GM23338 (cell line): ENCODE measurements at regions not wholly inside any gene's neighbourhood (a gene's known extent, or its start where the extent isn't known, plus 50 kb on each side); places are given as distances from the start of the nearest gene placed in this dataset.

Experiments
- ATAC-seq: fragments of 200-7000 bp; cut with Tn5 transposase; 3 replicates; pipeline ENCODE4 v1.9.1; 2020
- DNase-seq: peaks from one replicate; pipeline ENCODE4 v3.0.0-alpha.2; 2015; ENCODE audit warnings: low spot score
- H2AFZ ChIP-seq: fragments of 200-600 bp; sonication (generic); 2 replicates; pipeline ENCODE4 v1.8.0; 2016; ENCODE audit warnings: antibody characterized with exemption, mild to moderate bottlenecking, moderate library complexity
- H3F3A ChIP-seq: fragments of 200-600 bp; sonication (generic); replicated peaks from 2 replicates; pipeline ENCODE4 v1.8.0; 2017; ENCODE audit warnings: antibody characterized with exemption, mixed run types, low read depth
- H3K27ac ChIP-seq: fragments of 200-600 bp; sonication (generic); 2 replicates; pipeline ENCODE4 v1.6.1; 2016; ENCODE audit warnings: low read depth
- H3K27me3 ChIP-seq: fragments of 200-600 bp; sonication (generic); 2 replicates; pipeline ENCODE4 v1.8.0; 2016; ENCODE audit warnings: mild to moderate bottlenecking, mixed run types, moderate library complexity; ENCODE audit not compliant: insufficient read depth
- H3K36me3 ChIP-seq: fragments of 200-600 bp; sonication (generic); 2 replicates; pipeline ENCODE4 v1.8.0; 2016; ENCODE audit warnings: mild to moderate bottlenecking; ENCODE audit not compliant: insufficient read depth
- H3K4me1 ChIP-seq: fragments of 200-600 bp; sonication (generic); 2 replicates; pipeline ENCODE4 v1.8.0; 2016; ENCODE audit warnings: mild to moderate bottlenecking, moderate library complexity; ENCODE audit not compliant: insufficient read depth
- H3K4me2 ChIP-seq: fragments of 200-600 bp; sonication (generic); 2 replicates; pipeline ENCODE4 v1.7.1; 2017; ENCODE audit warnings: mixed run types
- H3K4me3 ChIP-seq: fragments of 200-600 bp; sonication (generic); 2 replicates; pipeline ENCODE4 v1.6.1; 2016; ENCODE audit warnings: mixed run types
- H3K79me2 ChIP-seq: fragments of 200-600 bp; sonication (generic); replicated peaks from 2 replicates; pipeline ENCODE4 v1.8.0; 2017; ENCODE audit warnings: mild to moderate bottlenecking; ENCODE audit not compliant: insufficient read depth
- H3K9me2 ChIP-seq: fragments of 200-600 bp; sonication (generic); 2 replicates; pipeline ENCODE4 v1.8.0; 2017; ENCODE audit not compliant: insufficient read depth
- H4K20me1 ChIP-seq: fragments of 200-600 bp; sonication (generic); replicated peaks from 2 replicates; pipeline ENCODE4 v1.8.0; 2017; ENCODE audit warnings: mild to moderate bottlenecking; ENCODE audit not compliant: insufficient read depth
- H3K27ac Mint-ChIP-seq: 2 replicates; pipeline ENCODE4 v1.8.0; 2020; ENCODE audit warnings: inconsistent platforms, mild to moderate bottlenecking, moderate library complexity, mixed read lengths
- H3K27me3 Mint-ChIP-seq: 3 replicates; pipeline ENCODE4 v1.8.0; 2022; ENCODE audit warnings: low read depth, mild to moderate bottlenecking, moderate library complexity, mixed read lengths, inconsistent platforms; ENCODE audit not compliant: insufficient read depth, poor library complexity
- H3K36me3 Mint-ChIP-seq: 3 replicates; pipeline ENCODE4 v1.8.0; 2021; ENCODE audit warnings: low read depth, mild to moderate bottlenecking, inconsistent platforms, moderate library complexity, mixed read lengths
- H3K4me1 Mint-ChIP-seq: 3 replicates; pipeline ENCODE4 v1.8.0; 2020; ENCODE audit warnings: mild to moderate bottlenecking, inconsistent platforms, mixed read lengths
- H3K4me3 Mint-ChIP-seq: 3 replicates; pipeline ENCODE4 v1.8.0; 2021; ENCODE audit warnings: moderate library complexity, mild to moderate bottlenecking, inconsistent platforms, mixed read lengths
- H3K9me3 Mint-ChIP-seq: 3 replicates; pipeline ENCODE4 v1.8.0; 2020; ENCODE audit warnings: moderate library complexity, mild to moderate bottlenecking, inconsistent platforms, mixed read lengths
- CREB1 ChIP-seq: fragments of 250-450 bp; sonication (Bioruptor Pico); IDR thresholded peaks from 2 replicates; pipeline ENCODE4 v1.5.0; 2020; ENCODE audit warnings: low read depth, mild to moderate bottlenecking, moderate library complexity
- CTCF ChIP-seq, 2 experiments: fragments of 200-600 bp in 1 of 2; sonication (generic) in 1 of 2; conservative IDR thresholded peaks; 2 replicates each; pipeline versions ENCODE4 v1.5.1 to v1.6.1; 2016 to 2017; ENCODE audit warnings: antibody characterized with exemption in 2 of 2, low read depth in 2 of 2, mild to moderate bottlenecking in 2 of 2, moderate library complexity in 1 of 2
- EZH2 ChIP-seq: fragments of 200-600 bp; sonication (generic); IDR thresholded peaks from one replicate; pipeline ENCODE4 v1.8.0; 2017; ENCODE audit warnings: antibody characterized with exemption, mild to moderate bottlenecking, low read depth; ENCODE audit not compliant: unreplicated experiment
- EZH2phosphoT487 ChIP-seq: fragments of 200-600 bp; sonication (generic); IDR thresholded peaks from one replicate; pipeline ENCODE4 v1.8.1; 2018; ENCODE audit warnings: antibody characterized with exemption; ENCODE audit not compliant: unreplicated experiment
- JUNB ChIP-seq: IDR thresholded peaks from one replicate; pipeline ENCODE4 v1.6.1; 2016; ENCODE audit warnings: antibody characterized with exemption; ENCODE audit not compliant: unreplicated experiment
- NANOG ChIP-seq: IDR thresholded peaks from 2 replicates; pipeline ENCODE4 v1.6.1; 2016; ENCODE audit warnings: antibody characterized with exemption, borderline replicate concordance
- POLR2AphosphoS5 ChIP-seq: IDR thresholded peaks from 2 replicates; pipeline ENCODE4 v1.6.1; 2016; ENCODE audit warnings: antibody characterized with exemption, low read depth
- STAT1 ChIP-seq: IDR thresholded peaks from one replicate; pipeline ENCODE4 v1.6.1; 2016; ENCODE audit warnings: antibody characterized with exemption; ENCODE audit not compliant: unreplicated experiment
- ZNF114 ChIP-seq: fragments of 250-450 bp; sonication (Bioruptor Pico); IDR thresholded peaks from 2 replicates; pipeline ENCODE4 v1.5.0; 2020; ENCODE audit warnings: mild to moderate bottlenecking, moderate library complexity
- TF ChIP-seq, protein P1 (sequence below): IDR thresholded peaks from 2 replicates; pipeline ENCODE4 v1.6.1; 2016; ENCODE audit warnings: antibody characterized with exemption
- TF ChIP-seq, protein P2 (sequence below): IDR thresholded peaks from one replicate; pipeline ENCODE4 v1.6.1; 2018; ENCODE audit warnings: antibody characterized with exemption; ENCODE audit not compliant: unreplicated experiment

DNA sequence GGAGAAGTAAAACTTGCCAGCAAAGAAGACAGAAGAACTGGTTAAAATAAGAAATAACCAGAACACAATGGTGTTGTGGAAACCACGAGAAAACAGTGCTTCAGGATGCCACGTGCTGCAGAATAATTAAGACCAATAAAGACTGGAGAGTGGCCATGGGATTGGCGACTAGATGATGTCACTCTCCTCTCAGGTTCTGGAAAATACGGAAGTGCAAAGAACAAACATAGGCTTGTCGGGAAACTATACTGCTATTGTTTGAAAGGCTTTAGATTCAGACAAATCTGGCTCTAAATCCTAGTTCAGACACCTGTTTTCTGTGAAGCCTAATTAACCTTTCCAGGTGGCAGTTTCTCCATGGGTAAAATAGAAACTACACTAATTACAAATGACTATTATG is 138.4 kb upstream of the STXBP5 start:
- Mint-ChIP-seq H3K9me3 (peaks cover 26% of the 10 kb centered on the region), H3K27me3 (peaks cover 2% of the 10 kb centered on the region), H3K27ac (no peak overlapping the region), H3K4me3 (no peak overlapping the region), H3K4me1 (no peaks in the 10 kb centered on the region), H3K36me3 (peaks cover 15% of the 10 kb centered on the region; the same call in 2 of the 3 replicates)
- Histone ChIP-seq H3K79me2 (no peaks in the 10 kb centered on the region), H3K27ac (no peak overlapping the region), H3K36me3 (no peaks in the 10 kb centered on the region; the same call in 1 of the 2 replicates), H3K27me3 (no peaks in the 10 kb centered on the region), H3K4me3 (no peak overlapping the region), H2AFZ (no peak overlapping the region), H3K9me2 (no peaks in the 10 kb centered on the region), H3F3A (no peaks in the 10 kb centered on the region), H4K20me1 (no peaks in the 10 kb centered on the region), H3K4me1 (no peaks in the 10 kb centered on the region), H3K4me2 (no peak overlapping the region)
- ATAC-seq = no peak
- no peak for DNase-seq
- TF ChIP-seq STAT1 (no peak), EZH2phosphoT487 (no peak), CREB1 (CRISPR knock-in tag) (no peak), CTCF (conservative IDR thresholded peaks at IDR 0.05; ENCODE audit: low read depth in 2 of 2) (no peak), JUNB (no peak), EZH2 (no peak), POLR2AphosphoS5 (no peak), ZNF114 (no peak), NANOG (no peak)
- TF ChIP-seq, protein P1, sequence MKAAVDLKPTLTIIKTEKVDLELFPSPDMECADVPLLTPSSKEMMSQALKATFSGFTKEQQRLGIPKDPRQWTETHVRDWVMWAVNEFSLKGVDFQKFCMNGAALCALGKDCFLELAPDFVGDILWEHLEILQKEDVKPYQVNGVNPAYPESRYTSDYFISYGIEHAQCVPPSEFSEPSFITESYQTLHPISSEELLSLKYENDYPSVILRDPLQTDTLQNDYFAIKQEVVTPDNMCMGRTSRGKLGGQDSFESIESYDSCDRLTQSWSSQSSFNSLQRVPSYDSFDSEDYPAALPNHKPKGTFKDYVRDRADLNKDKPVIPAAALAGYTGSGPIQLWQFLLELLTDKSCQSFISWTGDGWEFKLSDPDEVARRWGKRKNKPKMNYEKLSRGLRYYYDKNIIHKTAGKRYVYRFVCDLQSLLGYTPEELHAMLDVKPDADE = no peak
- TF ChIP-seq, protein P2, sequence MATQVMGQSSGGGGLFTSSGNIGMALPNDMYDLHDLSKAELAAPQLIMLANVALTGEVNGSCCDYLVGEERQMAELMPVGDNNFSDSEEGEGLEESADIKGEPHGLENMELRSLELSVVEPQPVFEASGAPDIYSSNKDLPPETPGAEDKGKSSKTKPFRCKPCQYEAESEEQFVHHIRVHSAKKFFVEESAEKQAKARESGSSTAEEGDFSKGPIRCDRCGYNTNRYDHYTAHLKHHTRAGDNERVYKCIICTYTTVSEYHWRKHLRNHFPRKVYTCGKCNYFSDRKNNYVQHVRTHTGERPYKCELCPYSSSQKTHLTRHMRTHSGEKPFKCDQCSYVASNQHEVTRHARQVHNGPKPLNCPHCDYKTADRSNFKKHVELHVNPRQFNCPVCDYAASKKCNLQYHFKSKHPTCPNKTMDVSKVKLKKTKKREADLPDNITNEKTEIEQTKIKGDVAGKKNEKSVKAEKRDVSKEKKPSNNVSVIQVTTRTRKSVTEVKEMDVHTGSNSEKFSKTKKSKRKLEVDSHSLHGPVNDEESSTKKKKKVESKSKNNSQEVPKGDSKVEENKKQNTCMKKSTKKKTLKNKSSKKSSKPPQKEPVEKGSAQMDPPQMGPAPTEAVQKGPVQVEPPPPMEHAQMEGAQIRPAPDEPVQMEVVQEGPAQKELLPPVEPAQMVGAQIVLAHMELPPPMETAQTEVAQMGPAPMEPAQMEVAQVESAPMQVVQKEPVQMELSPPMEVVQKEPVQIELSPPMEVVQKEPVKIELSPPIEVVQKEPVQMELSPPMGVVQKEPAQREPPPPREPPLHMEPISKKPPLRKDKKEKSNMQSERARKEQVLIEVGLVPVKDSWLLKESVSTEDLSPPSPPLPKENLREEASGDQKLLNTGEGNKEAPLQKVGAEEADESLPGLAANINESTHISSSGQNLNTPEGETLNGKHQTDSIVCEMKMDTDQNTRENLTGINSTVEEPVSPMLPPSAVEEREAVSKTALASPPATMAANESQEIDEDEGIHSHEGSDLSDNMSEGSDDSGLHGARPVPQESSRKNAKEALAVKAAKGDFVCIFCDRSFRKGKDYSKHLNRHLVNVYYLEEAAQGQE = no peak
